ENCODE measurements at regions not wholly inside any gene's neighbourhood (a gene's known extent, or its start where the extent isn't known, plus 50 kb on each side); places are given as distances from the start of the nearest gene placed in this dataset.
"Not testable (repeated sequence)": the region's sequence is repeated elsewhere in the genome, so short reads cannot be mapped to it uniquely, and the experiment has no call there.

DNA sequence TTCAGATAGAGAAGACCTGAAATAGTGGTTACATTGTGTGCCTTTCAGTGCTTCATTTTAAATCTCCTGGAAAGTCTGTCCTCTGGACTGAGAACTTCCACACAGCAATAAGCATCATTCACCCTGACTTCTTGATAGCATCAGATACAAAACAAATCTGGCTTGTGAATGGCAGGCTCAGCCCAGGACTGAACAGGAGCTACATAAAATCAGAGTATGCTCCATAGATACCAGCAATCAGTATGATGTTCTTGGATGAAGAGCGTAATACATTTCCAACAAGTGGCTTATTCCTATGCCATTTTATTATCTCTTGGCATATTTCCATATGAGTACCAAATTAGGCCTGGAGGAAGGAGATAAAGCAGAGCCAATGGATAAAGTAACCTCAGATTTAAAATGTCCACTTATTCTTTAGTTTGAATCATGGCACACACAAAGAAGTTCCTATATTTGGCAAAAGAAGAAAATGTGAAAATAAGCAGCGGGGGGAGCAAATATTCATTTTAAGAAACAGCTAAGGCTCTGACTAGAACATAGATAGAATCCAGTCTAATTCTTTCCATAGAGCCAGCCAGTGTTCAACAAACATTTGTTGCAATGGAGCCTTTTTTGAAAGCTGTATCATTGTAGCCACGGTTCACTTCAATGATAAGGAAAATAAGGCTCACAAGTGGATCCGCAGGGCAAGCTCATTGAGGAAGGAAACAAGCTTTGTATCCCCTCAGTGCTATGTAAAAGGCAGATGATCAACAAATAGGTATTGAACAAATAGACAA is 230.8 kb upstream of the CHAC2 start:
- no peak for DNase-seq

DNA sequence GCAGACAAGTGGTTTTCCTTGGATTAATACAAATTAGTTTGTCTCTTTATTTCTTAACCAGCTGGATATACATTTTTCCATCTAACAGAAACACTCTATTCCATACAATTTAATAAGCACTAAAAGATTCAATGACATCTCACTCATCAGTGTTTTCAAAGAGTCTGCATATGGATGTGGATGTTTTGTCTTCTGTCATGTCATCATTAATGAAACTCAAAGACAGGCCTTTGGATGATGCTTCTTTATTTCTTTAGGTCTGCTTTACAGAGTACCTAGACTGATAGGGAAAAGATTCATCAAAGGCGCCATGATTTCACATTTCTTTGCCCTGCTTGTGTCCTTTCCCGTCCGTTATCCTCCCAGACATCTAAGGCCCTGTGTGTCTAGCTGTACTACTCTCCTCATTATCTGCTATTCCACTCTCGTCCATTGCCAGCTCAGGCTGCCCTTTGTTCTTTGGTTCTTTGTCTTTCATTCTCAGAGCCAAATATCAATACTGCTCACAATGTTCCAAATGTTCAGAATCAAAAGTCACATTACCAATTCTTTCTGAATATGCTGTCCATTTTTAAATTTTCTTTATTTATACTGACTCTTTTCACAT is 232.3 kb upstream of the CHAC2 start:
- DNase-seq = no peak

DNA sequence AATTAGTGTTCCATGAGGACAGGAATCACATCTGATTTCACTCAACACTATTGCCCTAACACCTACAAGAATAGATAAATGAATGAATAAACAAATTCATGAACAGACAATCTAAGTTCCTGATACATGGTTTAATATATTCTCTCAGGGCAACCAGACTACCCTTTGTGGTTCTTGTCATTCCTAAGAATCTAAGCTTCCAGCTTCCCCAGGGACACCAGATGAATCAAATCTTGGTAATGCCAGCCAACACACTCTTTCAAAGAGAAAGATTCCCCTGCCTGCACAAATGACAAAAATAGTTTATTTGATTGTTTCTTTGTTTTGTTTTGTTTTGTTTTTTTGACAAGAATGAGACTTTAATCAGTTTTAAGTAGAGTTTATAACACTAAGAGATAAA is 237.5 kb upstream of the CHAC2 start:
- no peak for DNase-seq

DNA sequence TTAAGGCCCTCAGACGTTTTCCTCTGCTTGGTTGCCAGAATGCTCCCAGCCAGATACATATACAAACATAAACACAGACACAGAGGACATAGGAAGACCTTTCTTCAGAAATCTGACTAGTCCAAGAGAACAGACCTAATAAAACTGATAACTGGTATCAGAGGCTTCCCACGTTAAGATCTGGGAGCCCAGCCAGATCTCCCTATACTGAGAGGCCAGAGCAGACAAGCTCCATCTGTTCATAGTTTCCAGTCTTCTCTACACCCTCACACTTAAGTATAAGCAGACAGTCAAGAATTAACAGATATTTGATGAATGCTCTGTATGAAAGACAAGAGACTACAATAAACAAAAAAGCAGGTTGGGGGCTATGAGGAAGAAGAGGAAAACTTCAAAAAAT is 240.5 kb upstream of the CHAC2 start:
- DNase-seq = no peak

DNA sequence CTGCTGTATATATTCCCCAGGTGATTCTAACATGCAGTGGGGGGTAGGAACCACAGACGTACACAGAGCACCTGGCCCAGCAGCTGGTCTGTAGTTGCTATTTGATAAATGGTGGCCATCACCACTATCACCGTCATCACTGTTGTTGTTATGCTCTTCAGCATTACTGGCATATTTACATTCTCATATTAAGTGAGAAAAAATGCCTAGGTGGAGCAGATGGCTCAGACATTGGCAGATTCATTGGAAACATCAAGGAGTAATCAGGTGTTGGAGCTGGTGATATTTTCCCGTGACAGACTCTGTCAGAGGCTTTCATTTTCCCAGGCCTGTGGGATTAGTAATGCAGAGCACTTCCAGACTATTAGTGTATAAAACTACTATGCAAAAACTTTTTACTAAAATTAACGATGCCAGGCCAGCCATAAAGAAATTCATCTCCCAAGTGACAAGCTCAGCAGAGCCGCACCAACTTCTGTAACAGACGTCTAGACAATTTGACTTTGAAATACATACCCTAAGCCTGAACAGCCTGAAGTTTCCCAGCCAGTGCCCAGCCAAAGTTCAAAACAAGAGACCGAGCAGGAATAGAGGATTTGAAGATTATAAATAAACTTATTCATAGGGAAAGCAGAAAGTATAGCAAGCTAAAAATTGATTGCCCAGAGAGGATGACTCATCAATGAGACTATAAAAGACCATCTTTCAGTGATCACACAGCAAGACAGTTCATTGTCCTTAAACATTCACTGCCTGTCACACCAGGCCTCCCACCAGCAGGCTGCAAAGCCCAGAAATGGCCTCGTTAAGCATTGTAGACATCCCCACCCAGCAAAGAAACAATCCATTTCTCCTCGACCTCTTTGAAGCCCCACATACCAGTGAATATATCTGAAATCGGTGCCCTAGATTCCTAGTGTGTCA is 247.4 kb upstream of the CHAC2 start:
- DNase-seq = no peak

DNA sequence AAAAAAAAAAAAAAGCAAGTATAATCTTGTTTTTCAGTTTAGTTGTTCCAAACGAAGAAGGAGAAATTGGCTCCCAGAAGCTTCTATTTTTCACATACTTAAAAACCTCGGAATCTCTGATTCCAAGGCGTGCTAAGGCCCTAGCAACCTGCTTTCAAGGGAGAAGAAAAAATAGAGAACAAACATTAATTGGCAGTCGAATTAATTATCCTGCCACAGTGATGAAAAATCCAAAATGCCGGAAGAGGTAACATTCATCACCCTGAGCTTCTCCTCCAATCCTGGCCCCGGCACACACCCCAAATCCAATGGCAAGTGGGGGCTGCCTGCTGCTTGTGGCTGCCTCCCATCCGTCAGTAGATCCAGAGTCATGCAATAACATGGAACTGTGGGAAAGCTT is 250.2 kb upstream of the CHAC2 start:
- no peak for DNase-seq

DNA sequence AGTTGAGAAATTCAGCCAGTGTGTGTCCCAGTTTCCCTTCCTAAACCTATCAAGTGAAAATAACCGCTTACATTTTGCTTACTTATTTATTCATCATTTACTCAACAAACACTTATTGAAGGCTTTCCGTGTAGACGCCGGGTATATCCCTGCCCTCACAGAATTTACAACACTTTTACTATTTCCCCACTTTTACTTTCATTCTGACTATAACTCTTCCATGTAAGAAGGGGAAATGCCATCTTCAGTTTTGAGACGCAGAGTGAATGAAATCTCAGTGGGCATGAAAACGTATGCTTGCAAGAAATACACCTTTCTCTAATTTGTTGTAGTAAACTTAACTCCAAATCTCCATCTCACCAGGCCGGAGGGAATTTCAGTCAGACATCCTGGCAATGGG is 251.0 kb upstream of the CHAC2 start:
- no peak for DNase-seq

DNA sequence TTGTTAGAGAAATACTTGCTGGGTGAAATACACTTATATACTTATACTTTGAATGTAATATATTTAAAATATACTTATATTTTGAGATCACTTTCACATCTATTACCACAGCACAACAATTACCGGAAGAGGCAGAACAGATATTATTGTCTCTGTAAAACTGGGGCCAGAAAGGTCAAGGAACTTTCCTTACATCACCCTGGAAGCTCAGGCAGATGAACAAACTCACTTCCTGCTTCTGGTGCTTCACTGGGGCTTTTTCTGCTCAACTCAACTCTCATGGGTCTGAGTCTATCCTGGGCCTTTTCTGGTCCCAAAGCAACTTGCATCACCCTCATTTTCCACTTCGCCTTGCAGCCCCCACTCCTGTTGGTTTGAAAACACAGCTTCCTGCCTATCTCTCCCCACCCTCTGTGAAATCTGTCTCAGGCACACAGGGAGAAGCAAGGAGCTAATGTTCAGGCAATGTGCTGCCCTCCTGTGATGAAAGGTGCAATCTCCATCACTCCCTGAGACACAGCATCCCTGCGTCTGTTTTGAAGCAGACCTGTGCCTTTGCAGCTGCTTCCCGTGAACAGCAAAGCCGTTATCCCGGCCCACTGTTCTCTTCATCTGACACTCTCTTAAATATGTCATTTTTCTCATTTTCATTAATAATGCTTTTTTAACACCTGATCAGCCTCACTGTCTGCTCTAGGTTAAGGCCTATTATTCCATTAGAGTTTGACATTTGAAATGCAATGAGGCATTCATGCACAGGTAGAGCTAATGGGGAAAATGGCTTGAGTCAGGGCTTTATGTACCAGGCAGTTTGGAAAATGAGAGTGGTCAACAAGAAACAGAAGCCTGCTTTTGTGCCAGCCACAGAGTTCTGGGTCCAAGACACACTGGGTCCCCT is 251.9 kb upstream of the CHAC2 start:
- no peak for DNase-seq

DNA sequence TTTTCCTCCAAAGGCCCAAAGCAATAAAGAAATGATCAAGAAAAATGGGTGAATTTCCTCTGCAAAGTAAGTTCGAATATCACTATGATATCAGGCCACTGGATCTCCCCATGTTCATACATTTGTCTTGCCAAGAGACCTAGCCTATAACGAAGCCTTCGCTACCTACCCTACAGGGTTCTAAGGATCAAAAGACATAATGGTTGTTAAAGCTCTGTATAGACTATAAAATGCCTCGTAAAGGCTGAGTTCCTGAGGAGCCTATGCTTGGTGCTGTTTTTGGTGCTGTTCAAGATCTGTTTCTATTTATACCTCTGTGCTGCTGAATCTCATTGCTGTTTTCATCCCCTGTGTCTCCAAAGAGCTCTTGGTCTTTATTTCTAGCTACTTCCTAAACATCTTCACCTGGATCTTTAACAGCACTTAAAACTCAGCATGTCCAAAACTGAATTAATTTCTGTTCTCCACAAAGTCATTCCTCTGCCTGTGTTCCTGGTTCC is 254.4 kb upstream of the CHAC2 start:
- DNase-seq = no peak

DNA sequence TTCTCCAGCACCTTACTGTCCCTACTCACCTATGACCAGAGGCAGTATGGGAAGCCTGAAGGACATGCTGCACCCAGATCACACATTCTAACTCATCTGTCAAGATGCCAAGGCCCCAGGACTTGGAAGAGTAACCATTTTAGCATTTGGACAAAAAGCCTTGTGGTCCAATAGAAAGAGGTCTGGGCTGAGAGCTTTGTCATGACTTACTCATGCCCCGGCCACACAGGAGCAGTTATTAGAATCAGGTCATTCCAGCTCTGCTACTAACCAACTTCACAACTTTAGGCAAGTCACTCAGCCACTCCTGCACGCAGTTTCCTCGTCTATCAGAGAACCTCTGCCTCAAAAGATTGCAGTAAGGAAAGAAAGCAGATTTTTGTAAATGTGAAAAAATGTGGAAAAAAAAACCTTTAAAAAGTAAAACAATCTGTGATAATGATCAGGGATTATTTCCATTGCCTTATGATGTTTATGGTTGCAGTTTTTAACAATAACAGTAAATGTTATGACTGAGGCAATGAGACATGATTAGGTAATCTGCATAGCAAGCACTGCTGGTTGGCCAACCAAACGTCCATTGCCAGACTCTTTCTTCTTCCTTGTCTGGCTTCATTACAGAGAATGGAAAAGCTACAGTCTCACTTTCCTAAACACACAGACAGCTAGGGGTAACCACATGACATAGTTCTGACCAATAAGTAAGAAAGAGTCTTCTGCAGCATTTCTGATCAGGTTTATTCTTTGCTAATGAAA is 255.4 kb upstream of the CHAC2 start:
- no peak for DNase-seq

DNA sequence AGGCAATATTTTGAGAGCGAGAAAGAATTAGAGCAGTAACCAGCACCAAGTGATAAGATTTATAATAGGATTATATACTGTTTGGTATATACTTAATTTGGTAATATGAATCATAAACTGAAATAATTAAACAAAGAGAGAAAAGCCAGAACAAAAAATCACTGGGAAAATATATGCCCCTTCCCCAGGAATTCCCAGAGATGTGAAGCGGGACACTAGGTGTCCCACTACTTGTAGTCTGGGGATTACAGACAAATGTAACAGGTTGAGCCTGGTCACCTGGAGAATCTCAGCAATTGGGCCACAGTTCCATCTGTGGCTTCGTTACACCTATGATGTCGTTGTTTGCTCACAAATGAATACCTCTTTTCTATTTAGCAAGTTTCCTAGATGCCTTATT is 256.1 kb upstream of the CHAC2 start:
- DNase-seq = no peak

DNA sequence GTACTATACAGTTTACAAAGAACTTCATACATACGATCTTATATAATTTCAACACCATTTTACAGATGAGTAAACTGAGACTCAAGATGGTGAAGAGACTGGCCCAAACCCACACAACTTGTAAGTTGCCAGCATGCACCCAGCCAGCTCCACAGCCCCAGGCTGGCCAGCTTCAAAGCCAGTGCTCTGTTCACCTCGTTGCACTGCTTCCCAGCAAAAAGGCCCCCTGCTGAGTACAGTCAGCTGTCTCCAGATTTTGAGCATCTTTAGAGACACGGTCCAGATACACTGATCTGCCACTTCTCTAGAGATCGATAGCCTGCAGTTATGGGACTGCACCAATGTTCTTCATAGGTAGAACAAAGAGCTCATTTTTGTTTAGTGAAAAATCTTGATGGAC is 257.2 kb upstream of the CHAC2 start:
- no peak for DNase-seq

DNA sequence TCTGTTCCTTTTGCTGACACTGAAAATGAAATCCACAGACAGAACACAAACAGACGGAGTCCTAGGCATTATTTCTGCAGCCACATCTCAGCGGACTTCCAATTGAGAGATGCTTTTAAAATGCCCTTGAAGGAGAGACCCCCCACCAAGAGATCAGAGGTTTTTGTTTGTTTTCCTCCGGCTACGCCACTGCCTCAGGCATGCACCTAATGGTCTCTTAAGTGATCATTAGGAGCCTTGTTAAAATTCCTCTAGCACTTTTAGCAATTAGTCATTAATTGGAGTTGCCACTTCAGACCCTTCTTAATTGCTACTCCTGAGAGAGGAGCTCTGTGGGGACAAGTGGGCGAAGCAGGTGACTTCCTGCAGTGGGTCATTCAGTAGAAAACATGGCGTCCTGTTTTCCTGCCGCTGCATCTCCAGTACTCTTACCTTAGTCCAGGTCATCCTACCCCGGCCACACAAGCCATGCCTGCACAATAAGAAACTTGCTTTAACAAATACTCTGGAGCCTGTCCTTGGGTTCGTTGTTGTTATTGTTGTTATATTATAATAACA is 257.7 kb upstream of the CHAC2 start:
- no peak for DNase-seq

DNA sequence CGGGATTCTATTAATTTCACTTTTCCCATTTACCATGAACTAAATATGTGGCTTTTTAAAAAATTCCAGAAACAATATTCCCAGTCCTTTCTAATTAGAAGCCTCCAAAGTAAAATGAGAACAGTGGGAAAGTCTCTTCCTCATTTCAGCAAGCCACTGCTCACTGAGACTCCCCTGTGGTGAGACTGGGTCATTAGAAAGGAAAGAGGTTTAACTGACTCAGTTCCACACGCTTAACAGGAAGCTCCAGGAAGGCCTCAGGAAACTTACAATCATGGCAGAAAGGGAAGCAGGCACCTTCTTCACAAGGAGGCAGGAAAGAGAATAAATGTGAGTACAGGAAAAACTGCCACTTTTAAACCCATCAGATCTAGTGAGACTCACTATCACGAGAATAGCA is 258.9 kb upstream of the CHAC2 start:
- DNase-seq = no peak

DNA sequence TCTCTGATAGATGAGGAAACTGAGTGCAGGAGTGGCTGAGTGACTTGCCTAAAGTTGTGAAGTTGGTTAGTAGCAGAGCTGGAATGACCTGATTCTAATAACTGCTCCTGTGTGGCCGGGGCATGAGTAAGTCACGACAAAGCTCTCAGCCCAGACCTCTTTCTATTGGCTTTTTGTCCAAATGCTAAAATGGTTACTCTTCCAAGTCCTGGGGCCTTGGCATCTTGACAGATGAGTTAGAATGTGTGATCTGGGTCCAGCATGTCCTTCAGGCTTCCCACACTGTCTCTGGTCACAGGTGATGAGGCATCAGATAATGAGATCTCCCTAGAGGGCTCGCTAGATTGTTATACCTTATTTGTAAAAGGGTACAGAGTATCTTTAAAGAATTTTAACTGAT is 260.5 kb upstream of the CHAC2 start:
- DNase-seq = not testable (repeated sequence)

DNA sequence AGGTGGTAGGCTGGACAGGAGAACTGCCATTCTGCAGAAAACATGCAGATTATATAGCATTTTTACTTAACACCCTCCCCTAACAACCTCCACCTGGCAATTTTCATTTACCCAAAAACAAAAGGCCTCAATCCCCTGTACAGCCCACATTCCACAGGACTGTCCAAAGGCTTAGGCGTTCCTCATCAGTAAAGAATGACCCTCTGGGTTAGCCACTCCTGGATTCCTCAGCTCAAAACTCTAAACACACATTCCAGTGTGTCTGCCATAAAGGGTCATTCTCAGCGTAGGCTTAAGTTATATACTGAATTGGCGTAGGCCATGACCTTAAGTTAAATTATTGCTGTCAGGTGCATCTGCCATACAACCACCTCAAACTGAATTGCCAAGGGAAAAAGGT is 261.8 kb upstream of the CHAC2 start:
- no peak for DNase-seq

DNA sequence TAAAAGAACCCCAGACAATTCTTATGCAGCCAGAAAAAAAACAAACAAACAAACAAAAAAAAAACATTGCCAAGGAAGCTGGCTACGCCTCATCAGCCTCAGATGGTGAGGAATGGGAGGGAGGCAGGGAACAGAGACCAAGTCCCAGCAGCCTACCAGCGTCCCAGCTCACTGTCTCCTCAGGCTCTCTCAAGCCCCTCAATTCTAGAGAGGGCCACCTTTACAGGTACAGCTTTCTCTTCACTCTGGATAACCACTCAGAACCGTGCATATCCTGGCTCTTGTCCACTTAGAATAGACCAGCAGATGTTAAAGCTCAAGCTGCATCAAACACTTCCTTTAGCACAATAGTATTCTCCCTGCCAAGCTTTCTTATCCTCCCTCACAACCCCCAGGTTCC is 263.1 kb upstream of the CHAC2 start:
- no peak for DNase-seq

DNA sequence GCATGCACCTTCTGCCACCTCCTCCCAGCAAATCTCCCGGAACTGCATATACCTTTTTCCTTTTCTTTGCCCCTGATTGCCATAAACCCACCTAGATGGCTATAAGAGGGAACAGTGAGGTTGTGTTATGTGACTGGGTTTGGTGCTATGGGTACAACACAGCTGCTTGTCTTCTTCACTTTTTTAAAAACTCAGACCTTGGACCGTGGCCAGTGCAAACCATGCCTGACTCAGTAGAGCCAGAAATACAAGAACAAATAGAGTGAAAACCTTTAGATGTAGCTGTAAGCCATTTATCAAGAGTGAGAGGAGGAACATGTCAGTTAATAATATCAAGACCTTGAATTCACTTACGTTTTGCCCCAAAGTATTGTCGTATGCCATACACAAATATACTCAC is 267.4 kb upstream of the CHAC2 start:
- DNase-seq = no peak

DNA sequence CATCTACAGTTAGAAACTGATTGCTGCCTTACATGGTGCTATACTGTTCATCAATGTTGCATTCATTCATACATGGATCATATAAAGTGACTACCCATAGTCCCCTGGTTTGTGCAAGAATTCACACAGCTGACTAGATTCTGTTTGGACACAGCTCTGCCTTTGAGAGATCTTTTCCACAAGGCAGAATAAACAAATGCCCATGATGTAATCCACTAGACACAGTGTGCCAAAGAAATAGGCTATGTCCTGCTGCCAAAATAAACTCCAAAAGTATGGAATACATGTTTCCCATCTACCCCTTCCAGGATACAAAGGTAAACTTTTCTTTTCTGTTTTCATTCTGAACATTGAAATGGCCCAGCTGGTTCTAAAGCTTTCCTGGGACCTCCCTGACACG is 269.4 kb upstream of the CHAC2 start:
- no peak for DNase-seq

DNA sequence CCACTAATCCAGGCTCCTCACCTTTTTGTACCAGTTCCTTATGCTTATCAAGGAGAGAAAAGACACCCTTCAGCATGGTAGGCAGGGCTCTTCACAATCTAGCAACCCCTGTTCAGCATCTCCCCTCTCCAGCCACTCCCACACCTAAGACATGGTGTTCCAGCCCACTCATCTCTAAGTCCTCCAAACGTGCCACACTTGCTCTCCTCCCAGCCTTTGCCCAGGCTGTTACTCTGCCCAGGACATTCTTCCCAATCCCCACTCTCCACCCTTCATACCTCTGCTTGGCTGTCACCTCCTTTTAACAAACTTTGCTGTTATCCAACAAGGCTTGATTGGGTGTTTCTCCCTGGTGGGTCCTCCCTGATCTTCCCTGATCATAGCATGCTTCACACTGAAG is 270.6 kb upstream of the CHAC2 start:
- DNase-seq = no peak

DNA sequence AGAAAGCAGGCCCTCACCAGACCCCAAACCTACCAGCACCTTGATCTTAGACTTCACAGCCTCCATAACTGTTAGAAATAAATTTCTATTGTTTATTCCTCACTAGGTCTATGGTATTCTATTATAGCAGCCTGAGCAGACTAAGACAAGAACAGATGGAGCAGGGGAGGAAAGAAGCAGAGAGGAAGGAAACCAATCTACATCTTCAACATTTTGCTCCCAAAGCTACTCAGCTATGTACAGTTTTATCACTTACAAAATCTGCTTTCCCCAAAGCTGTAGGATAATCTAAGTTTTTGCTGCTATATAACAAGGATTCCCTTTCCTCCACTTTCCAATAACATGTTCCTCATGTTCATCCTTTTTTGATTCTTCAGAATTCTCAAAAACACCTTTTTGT is 274.4 kb upstream of the CHAC2 start:
- no peak for DNase-seq

DNA sequence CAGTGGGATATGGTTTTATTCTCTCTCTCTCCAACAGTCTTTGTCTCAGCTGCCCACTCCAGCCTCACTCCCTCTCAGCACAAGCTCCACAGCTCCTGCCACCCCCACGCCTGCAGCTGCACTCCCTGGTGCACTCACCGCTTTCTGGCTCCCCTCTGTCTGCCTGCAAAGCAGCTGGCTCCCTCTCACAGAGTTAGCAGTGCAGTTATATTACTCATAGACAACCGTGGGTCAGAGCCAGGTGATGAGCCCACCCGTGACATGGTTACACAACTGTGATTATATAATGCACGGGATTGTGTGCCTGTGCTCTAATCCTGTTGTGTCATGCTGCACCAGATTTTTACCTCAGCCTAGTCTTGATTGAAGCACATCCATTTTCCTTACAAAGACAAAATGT is 276.9 kb upstream of the CHAC2 start:
- DNase-seq = no peak
